Liver (tissue), 8 donors: ENCODE measurements at regions not wholly inside any gene's neighbourhood (a gene's known extent, or its start where the extent isn't known, plus 50 kb on each side); places are given as distances from the start of the nearest gene placed in this dataset.
"Not testable (repeated sequence)": the region's sequence is repeated elsewhere in the genome, so short reads cannot be mapped to it uniquely, and the experiment has no call there.

Experiments
- DNase-seq: peaks from one replicate; pipeline ENCODE4 v3.0.0-alpha.2; 2017; ENCODE audit warnings: low spot score
- H3K27ac ChIP-seq, 2 donors: one replicate each; pipeline ENCODE4 v1.7.0; 2013; ENCODE audit warnings: inconsistent platforms in 2 of 2, low read length in 2 of 2, control low read depth in 1 of 2, low read depth in 1 of 2, mild to moderate bottlenecking in 1 of 2
- H3K27me3 ChIP-seq, 4 donors: one replicate each; pipeline versions ENCODE4 v1.6.1 to v1.7.0; 2013; ENCODE audit warnings: low read length in 3 of 4, inconsistent platforms in 1 of 4, mild to moderate bottlenecking in 1 of 4, moderate library complexity in 1 of 4; ENCODE audit not compliant: control insufficient read depth in 4 of 4, insufficient read depth in 4 of 4
- H3K36me3 ChIP-seq, 4 donors: one replicate each; pipeline versions ENCODE4 v1.6.1 to v1.7.0; 2013; ENCODE audit warnings: low read length in 3 of 4, mild to moderate bottlenecking in 3 of 4, low read depth in 1 of 4, moderate library complexity in 1 of 4; ENCODE audit not compliant: control insufficient read depth in 4 of 4, insufficient read depth in 3 of 4
- H3K4me1 ChIP-seq, 4 donors: one replicate each; pipeline versions ENCODE4 v1.6.1 to v1.7.0; 2013; ENCODE audit warnings: low read length in 3 of 4, mild to moderate bottlenecking in 3 of 4, moderate library complexity in 1 of 4; ENCODE audit not compliant: control insufficient read depth in 4 of 4, insufficient read depth in 4 of 4
- H3K4me3 ChIP-seq, 3 donors: one replicate each; pipeline versions ENCODE4 v1.6.1 to v1.7.0; 2013; ENCODE audit warnings: low read length in 3 of 3, control low read depth in 1 of 3, low read depth in 1 of 3, mild to moderate bottlenecking in 1 of 3
- H3K9ac ChIP-seq, 2 donors: one replicate each; pipeline ENCODE4 v1.7.0; 2013; ENCODE audit warnings: low read length in 2 of 2, mild to moderate bottlenecking in 2 of 2, moderate library complexity in 2 of 2, control low read depth in 1 of 2, low read depth in 1 of 2
- H3K9me3 ChIP-seq, 4 donors: one replicate each; pipeline versions ENCODE4 v1.6.1 to v1.7.0; 2013; ENCODE audit warnings: low read length in 3 of 4; ENCODE audit not compliant: control insufficient read depth in 4 of 4
- FOXA2 ChIP-seq: IDR thresholded peaks from 2 replicates; pipeline ENCODE4 v1.6.1; 2016; ENCODE audit warnings: antibody characterized with exemption
- HNF4G ChIP-seq: IDR thresholded peaks from 2 replicates; pipeline ENCODE4 v1.6.1; 2016; ENCODE audit warnings: antibody characterized with exemption
- JUND ChIP-seq, 2 donors: IDR thresholded peaks; 2 replicates each; pipeline ENCODE4 v1.6.1; 2016; ENCODE audit warnings: antibody characterized with exemption in 2 of 2
- NR2F2 ChIP-seq: IDR thresholded peaks from 2 replicates; pipeline ENCODE4 v1.6.1; 2016; ENCODE audit warnings: antibody characterized with exemption
- RXRA ChIP-seq, 2 donors: IDR thresholded peaks; 2 replicates each; pipeline ENCODE4 v1.6.1; 2017 to 2018; ENCODE audit warnings: antibody characterized with exemption in 2 of 2, mild to moderate bottlenecking in 1 of 2
- YY1 ChIP-seq: IDR thresholded peaks from 2 replicates; pipeline ENCODE4 v1.6.1; 2016; ENCODE audit warnings: antibody characterized with exemption, mild to moderate bottlenecking
- WGBS: extraction: QIAGEN DNeasy Blood & Tissue Kit; methylation state at CpG from one replicate; pipeline ENCODE4 v1.1.7; 2013; 5-methylcytosine and 5-hydroxymethylcytosine counted together
- TF ChIP-seq, protein P1 (sequence below): IDR thresholded peaks from 2 replicates; pipeline ENCODE4 v1.6.1; 2016; ENCODE audit warnings: antibody characterized with exemption, mild to moderate bottlenecking
- TF ChIP-seq, protein P2 (sequence below): fragments of 150-350 bp; IDR thresholded peaks from 2 replicates; pipeline ENCODE4 v1.5.1; 2017; ENCODE audit warnings: improper control_type of control experiment, low read depth, low read length; ENCODE audit not compliant: missing input control
- TF ChIP-seq, protein P3 (sequence below): IDR thresholded peaks from 2 replicates; pipeline ENCODE4 v1.6.1; 2016; ENCODE audit warnings: antibody characterized with exemption
- donor health status: healthy.
- donor health status: healthy.
- donor health status: healthy.
- donor health status: healthy.
- donor health status: healthy.

GRCh38 chr13:50249144-50249521 lies 233.9 kb downstream of the KCNRG start (continued):
- TF ChIP-seq, protein P1, sequence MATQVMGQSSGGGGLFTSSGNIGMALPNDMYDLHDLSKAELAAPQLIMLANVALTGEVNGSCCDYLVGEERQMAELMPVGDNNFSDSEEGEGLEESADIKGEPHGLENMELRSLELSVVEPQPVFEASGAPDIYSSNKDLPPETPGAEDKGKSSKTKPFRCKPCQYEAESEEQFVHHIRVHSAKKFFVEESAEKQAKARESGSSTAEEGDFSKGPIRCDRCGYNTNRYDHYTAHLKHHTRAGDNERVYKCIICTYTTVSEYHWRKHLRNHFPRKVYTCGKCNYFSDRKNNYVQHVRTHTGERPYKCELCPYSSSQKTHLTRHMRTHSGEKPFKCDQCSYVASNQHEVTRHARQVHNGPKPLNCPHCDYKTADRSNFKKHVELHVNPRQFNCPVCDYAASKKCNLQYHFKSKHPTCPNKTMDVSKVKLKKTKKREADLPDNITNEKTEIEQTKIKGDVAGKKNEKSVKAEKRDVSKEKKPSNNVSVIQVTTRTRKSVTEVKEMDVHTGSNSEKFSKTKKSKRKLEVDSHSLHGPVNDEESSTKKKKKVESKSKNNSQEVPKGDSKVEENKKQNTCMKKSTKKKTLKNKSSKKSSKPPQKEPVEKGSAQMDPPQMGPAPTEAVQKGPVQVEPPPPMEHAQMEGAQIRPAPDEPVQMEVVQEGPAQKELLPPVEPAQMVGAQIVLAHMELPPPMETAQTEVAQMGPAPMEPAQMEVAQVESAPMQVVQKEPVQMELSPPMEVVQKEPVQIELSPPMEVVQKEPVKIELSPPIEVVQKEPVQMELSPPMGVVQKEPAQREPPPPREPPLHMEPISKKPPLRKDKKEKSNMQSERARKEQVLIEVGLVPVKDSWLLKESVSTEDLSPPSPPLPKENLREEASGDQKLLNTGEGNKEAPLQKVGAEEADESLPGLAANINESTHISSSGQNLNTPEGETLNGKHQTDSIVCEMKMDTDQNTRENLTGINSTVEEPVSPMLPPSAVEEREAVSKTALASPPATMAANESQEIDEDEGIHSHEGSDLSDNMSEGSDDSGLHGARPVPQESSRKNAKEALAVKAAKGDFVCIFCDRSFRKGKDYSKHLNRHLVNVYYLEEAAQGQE: no peak
- TF ChIP-seq JUND (IDR thresholded peaks at IDR 0.05) (no peak), NR2F2 (no peak)

GRCh38 chr13:50250401-50250800 lies 235.2 kb downstream of the KCNRG start:
- TF ChIP-seq, protein P2, sequence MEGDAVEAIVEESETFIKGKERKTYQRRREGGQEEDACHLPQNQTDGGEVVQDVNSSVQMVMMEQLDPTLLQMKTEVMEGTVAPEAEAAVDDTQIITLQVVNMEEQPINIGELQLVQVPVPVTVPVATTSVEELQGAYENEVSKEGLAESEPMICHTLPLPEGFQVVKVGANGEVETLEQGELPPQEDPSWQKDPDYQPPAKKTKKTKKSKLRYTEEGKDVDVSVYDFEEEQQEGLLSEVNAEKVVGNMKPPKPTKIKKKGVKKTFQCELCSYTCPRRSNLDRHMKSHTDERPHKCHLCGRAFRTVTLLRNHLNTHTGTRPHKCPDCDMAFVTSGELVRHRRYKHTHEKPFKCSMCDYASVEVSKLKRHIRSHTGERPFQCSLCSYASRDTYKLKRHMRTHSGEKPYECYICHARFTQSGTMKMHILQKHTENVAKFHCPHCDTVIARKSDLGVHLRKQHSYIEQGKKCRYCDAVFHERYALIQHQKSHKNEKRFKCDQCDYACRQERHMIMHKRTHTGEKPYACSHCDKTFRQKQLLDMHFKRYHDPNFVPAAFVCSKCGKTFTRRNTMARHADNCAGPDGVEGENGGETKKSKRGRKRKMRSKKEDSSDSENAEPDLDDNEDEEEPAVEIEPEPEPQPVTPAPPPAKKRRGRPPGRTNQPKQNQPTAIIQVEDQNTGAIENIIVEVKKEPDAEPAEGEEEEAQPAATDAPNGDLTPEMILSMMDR: no peak
- no peak for TF ChIP-seq FOXA2
- TF ChIP-seq HNF4G: no peak
- TF ChIP-seq, protein P3, sequence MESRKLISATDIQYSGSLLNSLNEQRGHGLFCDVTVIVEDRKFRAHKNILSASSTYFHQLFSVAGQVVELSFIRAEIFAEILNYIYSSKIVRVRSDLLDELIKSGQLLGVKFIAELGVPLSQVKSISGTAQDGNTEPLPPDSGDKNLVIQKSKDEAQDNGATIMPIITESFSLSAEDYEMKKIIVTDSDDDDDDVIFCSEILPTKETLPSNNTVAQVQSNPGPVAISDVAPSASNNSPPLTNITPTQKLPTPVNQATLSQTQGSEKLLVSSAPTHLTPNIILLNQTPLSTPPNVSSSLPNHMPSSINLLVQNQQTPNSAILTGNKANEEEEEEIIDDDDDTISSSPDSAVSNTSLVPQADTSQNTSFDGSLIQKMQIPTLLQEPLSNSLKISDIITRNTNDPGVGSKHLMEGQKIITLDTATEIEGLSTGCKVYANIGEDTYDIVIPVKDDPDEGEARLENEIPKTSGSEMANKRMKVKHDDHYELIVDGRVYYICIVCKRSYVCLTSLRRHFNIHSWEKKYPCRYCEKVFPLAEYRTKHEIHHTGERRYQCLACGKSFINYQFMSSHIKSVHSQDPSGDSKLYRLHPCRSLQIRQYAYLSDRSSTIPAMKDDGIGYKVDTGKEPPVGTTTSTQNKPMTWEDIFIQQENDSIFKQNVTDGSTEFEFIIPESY: no peak
- no peak for TF ChIP-seq YY1
- WGBS: 80% methylated on average over 7 of the region's 7 CpGs
- Histone ChIP-seq H3K27me3 (no peaks in the 10 kb centered on the region), H3K36me3 (no peaks in the 10 kb centered on the region), H3K4me1 (no peaks in the 10 kb centered on the region), H3K9me3 (no peaks in the 10 kb centered on the region), H3K4me3 (no peak overlapping the region), H3K27ac (no peak overlapping the region), H3K9ac (no peak overlapping the region)
- no peak for DNase-seq

DNA sequence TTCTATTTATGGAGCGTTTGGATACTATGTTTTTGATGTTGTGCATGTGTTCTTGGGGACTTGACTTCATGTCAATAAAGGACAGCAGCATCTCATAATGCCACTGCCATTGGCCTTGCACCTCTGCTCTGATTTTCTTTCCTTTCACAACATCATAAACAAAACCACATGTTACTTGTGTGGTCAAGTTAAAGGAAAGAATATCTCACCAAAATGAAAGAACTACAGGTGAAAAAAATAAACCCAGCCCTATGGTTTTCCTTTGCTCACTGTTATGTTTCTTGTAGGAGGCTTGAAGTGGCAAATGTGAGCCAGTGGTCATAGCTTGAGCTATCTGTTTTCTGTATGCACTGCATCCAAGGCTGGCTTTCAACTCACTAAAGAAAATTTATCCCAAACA lies 240.4 kb downstream of the KCNRG start:
- H3K9me3 ChIP-seq: no peaks in the 10 kb centered on the region
- WGBS: 75% methylated on average over 1 of the region's 1 CpG

GRCh38 chr13:50256536-50257321 lies 241.5 kb downstream of the KCNRG start:
- not testable (repeated sequence) for H3K9ac ChIP-seq, H3K9me3 ChIP-seq, DNase-seq, H3K4me1 ChIP-seq, H3K4me3 ChIP-seq, H3K36me3 ChIP-seq, H3K27me3 ChIP-seq, H3K27ac ChIP-seq
- WGBS: 83% methylated on average over 6 of the region's 6 CpGs

More for the DNA sequence above, 240.4 kb downstream of the KCNRG start:
- no peaks in the 10 kb centered on the region for H3K27me3 ChIP-seq
- no peaks in the 10 kb centered on the region for H3K36me3 ChIP-seq
- TF ChIP-seq RXRA (IDR thresholded peaks at IDR 0.05) (no peak), JUND (IDR thresholded peaks at IDR 0.05) (no peak)
- no peak for DNase-seq
- H3K4me1 ChIP-seq: no peaks in the 10 kb centered on the region
- no peak overlapping the region for H3K9ac ChIP-seq
- no peak overlapping the region for H3K4me3 ChIP-seq
- H3K27ac ChIP-seq: no peak overlapping the region
